ENCODE measurements at regions not wholly inside any gene's neighbourhood (a gene's known extent, or its start where the extent isn't known, plus 50 kb on each side); places are given as distances from the start of the nearest gene placed in this dataset.

DNA sequence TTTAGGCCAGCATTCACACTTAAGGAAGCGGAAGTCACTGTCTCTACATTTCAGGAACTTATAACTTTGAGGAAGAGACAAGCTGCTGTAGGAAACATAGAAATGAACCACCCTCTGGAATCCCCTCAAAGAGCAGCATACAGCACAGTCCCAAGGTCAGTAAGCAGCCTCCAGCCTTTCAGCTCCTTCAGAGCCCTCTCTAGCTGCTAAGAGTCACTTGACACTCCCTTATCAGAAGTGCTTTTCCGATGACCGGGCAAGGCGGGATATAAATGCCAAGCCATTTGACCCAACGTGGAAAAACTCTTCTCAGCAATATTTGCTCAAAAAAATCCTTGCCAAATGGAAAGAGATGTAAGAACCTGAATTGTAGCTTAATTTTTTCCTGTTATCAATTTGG is 1284.3 kb downstream of the XPNPEP1 start:
- Mint-ChIP-seq H3K27ac (no peak overlapping the region), H3K4me3 (no peak overlapping the region), H3K27me3 (ENCODE audit: low read depth) (peaks cover 2% of the 10 kb centered on the region; the same call in 1 of the 2 replicates), H3K36me3 (no peaks in the 10 kb centered on the region), H3K9me3 (peaks cover 7% of the 10 kb centered on the region), H3K4me1 (no peaks in the 10 kb centered on the region)
- ChIA-PET POLR2A (no interaction called here), CTCF (no interaction called here)
- TF ChIP-seq CREM (CRISPR knock-in tag; IDR thresholded peaks at IDR 0.05) = no peak
- TF ChIP-seq ZBTB21 (CRISPR knock-in tag; IDR thresholded peaks at IDR 0.05; ENCODE audit: borderline replicate concordance) = no peak
- TF ChIP-seq, protein P1, sequence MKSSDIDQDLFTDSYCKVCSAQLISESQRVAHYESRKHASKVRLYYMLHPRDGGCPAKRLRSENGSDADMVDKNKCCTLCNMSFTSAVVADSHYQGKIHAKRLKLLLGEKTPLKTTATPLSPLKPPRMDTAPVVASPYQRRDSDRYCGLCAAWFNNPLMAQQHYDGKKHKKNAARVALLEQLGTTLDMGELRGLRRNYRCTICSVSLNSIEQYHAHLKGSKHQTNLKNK (CRISPR knock-in tag; IDR thresholded peaks at IDR 0.05) = no peak
- TF ChIP-seq FOXJ3 (CRISPR knock-in tag; IDR thresholded peaks at IDR 0.05; ENCODE audit: borderline replicate concordance) = no peak
- TF ChIP-seq PRRX2 (CRISPR knock-in tag; IDR thresholded peaks at IDR 0.05) = no peak
- TF ChIP-seq, protein P2, sequence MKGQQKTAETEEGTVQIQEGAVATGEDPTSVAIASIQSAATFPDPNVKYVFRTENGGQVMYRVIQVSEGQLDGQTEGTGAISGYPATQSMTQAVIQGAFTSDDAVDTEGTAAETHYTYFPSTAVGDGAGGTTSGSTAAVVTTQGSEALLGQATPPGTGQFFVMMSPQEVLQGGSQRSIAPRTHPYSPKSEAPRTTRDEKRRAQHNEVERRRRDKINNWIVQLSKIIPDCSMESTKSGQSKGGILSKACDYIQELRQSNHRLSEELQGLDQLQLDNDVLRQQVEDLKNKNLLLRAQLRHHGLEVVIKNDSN (CRISPR knock-in tag; IDR thresholded peaks at IDR 0.05) = no peak
- TF ChIP-seq, protein P3, sequence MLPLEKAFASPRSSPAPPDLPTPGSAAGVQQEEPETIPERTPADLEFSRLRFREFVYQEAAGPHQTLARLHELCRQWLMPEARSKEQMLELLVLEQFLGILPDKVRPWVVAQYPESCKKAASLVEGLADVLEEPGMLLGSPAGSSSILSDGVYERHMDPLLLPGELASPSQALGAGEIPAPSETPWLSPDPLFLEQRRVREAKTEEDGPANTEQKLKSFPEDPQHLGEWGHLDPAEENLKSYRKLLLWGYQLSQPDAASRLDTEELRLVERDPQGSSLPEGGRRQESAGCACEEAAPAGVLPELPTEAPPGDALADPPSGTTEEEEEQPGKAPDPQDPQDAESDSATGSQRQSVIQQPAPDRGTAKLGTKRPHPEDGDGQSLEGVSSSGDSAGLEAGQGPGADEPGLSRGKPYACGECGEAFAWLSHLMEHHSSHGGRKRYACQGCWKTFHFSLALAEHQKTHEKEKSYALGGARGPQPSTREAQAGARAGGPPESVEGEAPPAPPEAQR (CRISPR knock-in tag; IDR thresholded peaks at IDR 0.05) = no peak
- TF ChIP-seq SP1 (CRISPR knock-in tag; conservative IDR thresholded peaks at IDR 0.05) = no peak
- TF ChIP-seq KAT7 (CRISPR knock-in tag; IDR thresholded peaks at IDR 0.05; ENCODE audit: borderline replicate concordance) = no peak
- TF ChIP-seq ZNF671 (CRISPR knock-in tag; IDR thresholded peaks at IDR 0.05) = no peak
- ATAC-seq (no peak), DNase-seq (ENCODE audit: low spot score) (no peak)

DNA sequence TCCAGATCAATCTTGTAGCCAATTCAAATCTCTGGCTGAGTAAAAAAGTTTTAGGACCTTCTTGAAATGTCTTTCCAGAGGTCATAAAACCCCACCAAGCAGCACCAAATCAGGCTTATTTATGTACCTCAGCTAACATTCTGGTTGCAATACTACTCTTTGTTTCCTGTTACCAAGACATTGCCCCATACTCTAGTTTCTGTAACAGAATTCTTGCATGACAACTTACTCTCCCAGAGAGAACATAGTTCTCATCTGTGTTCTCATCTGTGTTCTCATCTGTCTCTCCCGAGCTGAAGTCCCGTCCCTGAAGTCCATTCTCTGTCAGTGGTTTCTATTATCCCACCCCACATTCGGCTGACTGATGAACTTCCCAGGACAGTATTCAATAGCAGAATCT is 1285.1 kb downstream of the XPNPEP1 start:
- H3K27me3 Mint-ChIP-seq (ENCODE audit: low read depth) = peaks cover 2% of the 10 kb centered on the region; the same call in 1 of the 2 replicates
- ChIA-PET CTCF (no interaction called here), POLR2A (no interaction called here)
- TF ChIP-seq, protein P4, sequence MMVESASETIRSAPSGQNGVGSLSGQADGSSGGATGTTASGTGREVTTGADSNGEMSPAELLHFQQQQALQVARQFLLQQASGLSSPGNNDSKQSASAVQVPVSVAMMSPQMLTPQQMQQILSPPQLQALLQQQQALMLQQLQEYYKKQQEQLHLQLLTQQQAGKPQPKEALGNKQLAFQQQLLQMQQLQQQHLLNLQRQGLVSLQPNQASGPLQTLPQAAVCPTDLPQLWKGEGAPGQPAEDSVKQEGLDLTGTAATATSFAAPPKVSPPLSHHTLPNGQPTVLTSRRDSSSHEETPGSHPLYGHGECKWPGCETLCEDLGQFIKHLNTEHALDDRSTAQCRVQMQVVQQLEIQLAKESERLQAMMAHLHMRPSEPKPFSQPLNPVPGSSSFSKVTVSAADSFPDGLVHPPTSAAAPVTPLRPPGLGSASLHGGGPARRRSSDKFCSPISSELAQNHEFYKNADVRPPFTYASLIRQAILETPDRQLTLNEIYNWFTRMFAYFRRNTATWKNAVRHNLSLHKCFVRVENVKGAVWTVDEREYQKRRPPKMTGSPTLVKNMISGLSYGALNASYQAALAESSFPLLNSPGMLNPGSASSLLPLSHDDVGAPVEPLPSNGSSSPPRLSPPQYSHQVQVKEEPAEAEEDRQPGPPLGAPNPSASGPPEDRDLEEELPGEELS (CRISPR knock-in tag; IDR thresholded peaks at IDR 0.05) = no peak
- TF ChIP-seq, protein P5, sequence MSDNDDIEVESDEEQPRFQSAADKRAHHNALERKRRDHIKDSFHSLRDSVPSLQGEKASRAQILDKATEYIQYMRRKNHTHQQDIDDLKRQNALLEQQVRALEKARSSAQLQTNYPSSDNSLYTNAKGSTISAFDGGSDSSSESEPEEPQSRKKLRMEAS (CRISPR knock-in tag; IDR thresholded peaks at IDR 0.05) = no peak
- TF ChIP-seq, protein P6, sequence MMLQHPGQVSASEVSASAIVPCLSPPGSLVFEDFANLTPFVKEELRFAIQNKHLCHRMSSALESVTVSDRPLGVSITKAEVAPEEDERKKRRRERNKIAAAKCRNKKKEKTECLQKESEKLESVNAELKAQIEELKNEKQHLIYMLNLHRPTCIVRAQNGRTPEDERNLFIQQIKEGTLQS (CRISPR knock-in tag; conservative IDR thresholded peaks at IDR 0.05) = no peak
- no peak for TF ChIP-seq ZNF423 (CRISPR knock-in tag; IDR thresholded peaks at IDR 0.05)
- TF ChIP-seq, protein P7, sequence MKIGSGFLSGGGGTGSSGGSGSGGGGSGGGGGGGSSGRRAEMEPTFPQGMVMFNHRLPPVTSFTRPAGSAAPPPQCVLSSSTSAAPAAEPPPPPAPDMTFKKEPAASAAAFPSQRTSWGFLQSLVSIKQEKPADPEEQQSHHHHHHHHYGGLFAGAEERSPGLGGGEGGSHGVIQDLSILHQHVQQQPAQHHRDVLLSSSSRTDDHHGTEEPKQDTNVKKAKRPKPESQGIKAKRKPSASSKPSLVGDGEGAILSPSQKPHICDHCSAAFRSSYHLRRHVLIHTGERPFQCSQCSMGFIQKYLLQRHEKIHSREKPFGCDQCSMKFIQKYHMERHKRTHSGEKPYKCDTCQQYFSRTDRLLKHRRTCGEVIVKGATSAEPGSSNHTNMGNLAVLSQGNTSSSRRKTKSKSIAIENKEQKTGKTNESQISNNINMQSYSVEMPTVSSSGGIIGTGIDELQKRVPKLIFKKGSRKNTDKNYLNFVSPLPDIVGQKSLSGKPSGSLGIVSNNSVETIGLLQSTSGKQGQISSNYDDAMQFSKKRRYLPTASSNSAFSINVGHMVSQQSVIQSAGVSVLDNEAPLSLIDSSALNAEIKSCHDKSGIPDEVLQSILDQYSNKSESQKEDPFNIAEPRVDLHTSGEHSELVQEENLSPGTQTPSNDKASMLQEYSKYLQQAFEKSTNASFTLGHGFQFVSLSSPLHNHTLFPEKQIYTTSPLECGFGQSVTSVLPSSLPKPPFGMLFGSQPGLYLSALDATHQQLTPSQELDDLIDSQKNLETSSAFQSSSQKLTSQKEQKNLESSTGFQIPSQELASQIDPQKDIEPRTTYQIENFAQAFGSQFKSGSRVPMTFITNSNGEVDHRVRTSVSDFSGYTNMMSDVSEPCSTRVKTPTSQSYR (CRISPR knock-in tag; IDR thresholded peaks at IDR 0.05) = no peak
- TF ChIP-seq NR2C2 (CRISPR knock-in tag; IDR thresholded peaks at IDR 0.05) = no peak
- ATAC-seq (no peak), DNase-seq (ENCODE audit: low spot score) (no peak)
- no peak overlapping the region for H3K4me3 Mint-ChIP-seq
- no peaks in the 10 kb centered on the region for H3K4me1 Mint-ChIP-seq
- peaks cover under 1% of the 10 kb centered on the region for H3K9me3 Mint-ChIP-seq
- no peaks in the 10 kb centered on the region for H3K36me3 Mint-ChIP-seq
- no peak overlapping the region for H3K27ac Mint-ChIP-seq

Data from WTC11 (cell line).